Prostate gland (tissue), 2 donors: ENCODE measurements at regions not wholly inside any gene's neighbourhood (a gene's known extent, or its start where the extent isn't known, plus 50 kb on each side); places are given as distances from the start of the nearest gene placed in this dataset.

ENCODE experiments used
- DNase-seq: peaks from one replicate; pipeline ENCODE4 v3.0.0-alpha.2; 2019; ENCODE audit warnings: low spot score
- H3K27ac ChIP-seq, 2 donors: fragments of 200-600 bp; sonication (generic); 2 replicates each; pipeline ENCODE4 v1.5.1; 2017 to 2019
- H3K27me3 ChIP-seq: fragments of 200-600 bp; sonication (generic); replicated peaks from 2 replicates; pipeline ENCODE4 v1.5.1; 2019; ENCODE audit not compliant: insufficient read depth
- H3K36me3 ChIP-seq, 2 donors: fragments of 200-600 bp; sonication (generic); 1 replicate in 1 of 2; 2 replicates in 1 of 2; pipeline versions ENCODE4 v1.5.1 to v1.8.1; 2017 to 2019
- H3K4me1 ChIP-seq: fragments of 200-600 bp; sonication (generic); replicated peaks from 2 replicates; pipeline ENCODE4 v1.5.1; 2019
- H3K4me3 ChIP-seq, 2 donors: fragments of 200-600 bp; sonication (generic); 2 replicates each; pipeline ENCODE4 v1.5.1; 2017 to 2019
- H3K9me3 ChIP-seq: fragments of 200-600 bp; sonication (generic); 2 replicates; pipeline ENCODE4 v1.5.1; 2017
- CTCF ChIP-seq, 4 experiments: fragments of 200-600 bp in 2 of 4; fragments of 450-650 bp in 2 of 4; sonication (generic) in 2 of 4; IDR thresholded peaks; 1 replicate in 3 of 4; 2 replicates in 1 of 4; pipeline ENCODE4 v1.5.1; 2016 to 2019; ENCODE audit warnings: antibody characterized with exemption in 4 of 4, mild to moderate bottlenecking in 2 of 4, moderate library complexity in 2 of 4
- POLR2A ChIP-seq: fragments of 450-650 bp; IDR thresholded peaks from one replicate; pipeline ENCODE4 v1.6.1; 2016; ENCODE audit warnings: antibody characterized with exemption, mild to moderate bottlenecking
- POLR2AphosphoS5 ChIP-seq: sonication (generic); formaldehyde crosslinking; IDR thresholded peaks from one replicate; pipeline ENCODE4 v1.6.1; 2017; ENCODE audit warnings: antibody characterized with exemption
- WGBS: methylation state at CpG from one replicate; pipeline ENCODE4 v1.1.5; 2018; 5-methylcytosine and 5-hydroxymethylcytosine counted together
- intact Hi-C: fragments of 100-400 bp; cut with DNase I; formaldehyde crosslinking; loops from one replicate; pipeline ENCODE4 v1.14.2; 2022

- 63% methylated on average over 3 of the region's 3 CpGs for WGBS
- intact Hi-C loops: no loop called here
- no peak for TF ChIP-seq POLR2AphosphoS5
- no peak for TF ChIP-seq POLR2A
- no peak for TF ChIP-seq CTCF (IDR thresholded peaks at IDR 0.05)
- Histone ChIP-seq H3K27me3 (no peaks in the 10 kb centered on the region), H3K4me3 (no peak overlapping the region), H3K4me1 (no peaks in the 10 kb centered on the region), H3K27ac (no peak overlapping the region), H3K9me3 (no peaks in the 10 kb centered on the region), H3K36me3 (no peaks in the 10 kb centered on the region)
- no peak for DNase-seq
These were observed 303.5 kb upstream of the CHAC2 start for GRCh38 chr2:53463806-53464726.

GRCh38 chr2:53460937-53461336 lies 306.7 kb upstream of the CHAC2 start:
- WGBS: 91% methylated on average over 6 of the region's 6 CpGs
- Histone ChIP-seq H3K4me1 (no peaks in the 10 kb centered on the region), H3K27ac (no peak overlapping the region), H3K9me3 (no peaks in the 10 kb centered on the region), H3K4me3 (no peak overlapping the region), H3K27me3 (no peaks in the 10 kb centered on the region), H3K36me3 (no peaks in the 10 kb centered on the region)
- TF ChIP-seq POLR2A: no peak
- no peak for TF ChIP-seq CTCF (IDR thresholded peaks at IDR 0.05)
- TF ChIP-seq POLR2AphosphoS5: no peak
- no peak for DNase-seq
- intact Hi-C loops: no loop called here

GRCh38 chr2:53460347-53460746 lies 307.3 kb upstream of the CHAC2 start:
- no peak for DNase-seq
- Histone ChIP-seq H3K4me1 (no peaks in the 10 kb centered on the region), H3K4me3 (no peak overlapping the region), H3K9me3 (no peaks in the 10 kb centered on the region), H3K36me3 (no peaks in the 10 kb centered on the region), H3K27me3 (no peaks in the 10 kb centered on the region), H3K27ac (no peak overlapping the region)
- 41% methylated on average over 1 of the region's 1 CpG for WGBS
- intact Hi-C loops: no loop called here
- no peak for TF ChIP-seq CTCF (IDR thresholded peaks at IDR 0.05)

- H3K4me3 ChIP-seq: no peak overlapping the region
- H3K27me3 ChIP-seq: no peaks in the 10 kb centered on the region
- H3K4me1 ChIP-seq: no peaks in the 10 kb centered on the region
- no peak overlapping the region for H3K27ac ChIP-seq
- H3K9me3 ChIP-seq: no peaks in the 10 kb centered on the region
- 91% methylated on average over 6 of the region's 6 CpGs for WGBS
- DNase-seq: no peak
- intact Hi-C loops: no loop called here
- TF ChIP-seq CTCF (IDR thresholded peaks at IDR 0.05) (no peak), POLR2AphosphoS5 (no peak), POLR2A (no peak)
- H3K36me3 ChIP-seq: no peaks in the 10 kb centered on the region
These were observed 312.5 kb upstream of the CHAC2 start for GRCh38 chr2:53455094-53455493.
